ENCODE measurements at regions not wholly inside any gene's neighbourhood (a gene's known extent, or its start where the extent isn't known, plus 50 kb on each side); places are given as distances from the start of the nearest gene placed in this dataset.

GRCh38 chr6:156419594-156419993 is 357.6 kb upstream of the ARID1B start:
- no peak overlapping the region for H3K9ac ChIP-seq (ENCODE audit: low read length)
- H3K27ac ChIP-seq (ENCODE audit: low read length), result no peak overlapping the region
- H3K4me1 ChIP-seq (ENCODE audit: control insufficient read depth, low read depth, low read length), result no peaks in the 10 kb centered on the region
- no peaks in the 10 kb centered on the region for H3K36me3 ChIP-seq (ENCODE audit: control insufficient read depth, low read depth, low read length)
- H3K9me3 ChIP-seq (ENCODE audit: control insufficient read depth, low read depth, low read length), result no peaks in the 10 kb centered on the region
- H3K4me3 ChIP-seq (ENCODE audit: low read length), result no peak overlapping the region
- H3K27me3 ChIP-seq (ENCODE audit: control insufficient read depth, insufficient read depth, low read length), result no peaks in the 10 kb centered on the region

- Histone ChIP-seq H3K36me3 (ENCODE audit: control insufficient read depth, low read depth, low read length) (no peaks in the 10 kb centered on the region), H3K9ac (ENCODE audit: low read length) (no peak overlapping the region), H3K9me3 (ENCODE audit: control insufficient read depth, low read depth, low read length) (no peaks in the 10 kb centered on the region), H3K4me1 (ENCODE audit: control insufficient read depth, low read depth, low read length) (no peaks in the 10 kb centered on the region), H3K4me3 (ENCODE audit: low read length) (no peak overlapping the region), H3K27ac (ENCODE audit: low read length) (no peak overlapping the region), H3K27me3 (ENCODE audit: control insufficient read depth, insufficient read depth, low read length) (no peaks in the 10 kb centered on the region)
Measured at GRCh38 chr6:156418253-156418652, 358.9 kb upstream of the ARID1B start.

- Histone ChIP-seq H3K27me3 (ENCODE audit: control insufficient read depth, insufficient read depth, low read length) (no peaks in the 10 kb centered on the region), H3K9me3 (ENCODE audit: control insufficient read depth, low read depth, low read length) (no peaks in the 10 kb centered on the region), H3K4me3 (ENCODE audit: low read length) (no peak overlapping the region), H3K4me1 (ENCODE audit: control insufficient read depth, low read depth, low read length) (no peaks in the 10 kb centered on the region), H3K27ac (ENCODE audit: low read length) (no peak overlapping the region), H3K36me3 (ENCODE audit: control insufficient read depth, low read depth, low read length) (no peaks in the 10 kb centered on the region), H3K9ac (ENCODE audit: low read length) (no peak overlapping the region)
Measured at GRCh38 chr6:156416391-156416790, 360.8 kb upstream of the ARID1B start.

GRCh38 chr6:156413154-156413553 is 364.0 kb upstream of the ARID1B start:
- H3K9ac ChIP-seq (ENCODE audit: low read length), result no peak overlapping the region
- no peaks in the 10 kb centered on the region for H3K9me3 ChIP-seq (ENCODE audit: control insufficient read depth, low read depth, low read length)
- H3K36me3 ChIP-seq (ENCODE audit: control insufficient read depth, low read depth, low read length), result no peaks in the 10 kb centered on the region
- no peak overlapping the region for H3K27ac ChIP-seq (ENCODE audit: low read length)
- H3K27me3 ChIP-seq (ENCODE audit: control insufficient read depth, insufficient read depth, low read length), result no peaks in the 10 kb centered on the region
- no peaks in the 10 kb centered on the region for H3K4me1 ChIP-seq (ENCODE audit: control insufficient read depth, low read depth, low read length)
- H3K4me3 ChIP-seq (ENCODE audit: low read length), result no peak overlapping the region

GRCh38 chr6:156410649-156411048 is 366.5 kb upstream of the ARID1B start:
- Histone ChIP-seq H3K27me3 (ENCODE audit: control insufficient read depth, insufficient read depth, low read length) (no peaks in the 10 kb centered on the region), H3K4me3 (ENCODE audit: low read length) (no peak overlapping the region), H3K4me1 (ENCODE audit: control insufficient read depth, low read depth, low read length) (peaks cover 6% of the 10 kb centered on the region), H3K27ac (ENCODE audit: low read length) (no peak overlapping the region), H3K36me3 (ENCODE audit: control insufficient read depth, low read depth, low read length) (no peaks in the 10 kb centered on the region), H3K9ac (ENCODE audit: low read length) (no peak overlapping the region), H3K9me3 (ENCODE audit: control insufficient read depth, low read depth, low read length) (no peaks in the 10 kb centered on the region)

GRCh38 chr6:156408655-156409054 is 368.5 kb upstream of the ARID1B start:
- no peaks in the 10 kb centered on the region for H3K9me3 ChIP-seq (ENCODE audit: control insufficient read depth, low read depth, low read length)
- H3K27me3 ChIP-seq (ENCODE audit: control insufficient read depth, insufficient read depth, low read length), result no peaks in the 10 kb centered on the region
- no peak overlapping the region for H3K4me3 ChIP-seq (ENCODE audit: low read length)
- no peak overlapping the region for H3K9ac ChIP-seq (ENCODE audit: low read length)
- H3K36me3 ChIP-seq (ENCODE audit: control insufficient read depth, low read depth, low read length), result no peaks in the 10 kb centered on the region
- no peak overlapping the region for H3K27ac ChIP-seq (ENCODE audit: low read length)
- peaks cover 6% of the 10 kb centered on the region for H3K4me1 ChIP-seq (ENCODE audit: control insufficient read depth, low read depth, low read length)

DNA sequence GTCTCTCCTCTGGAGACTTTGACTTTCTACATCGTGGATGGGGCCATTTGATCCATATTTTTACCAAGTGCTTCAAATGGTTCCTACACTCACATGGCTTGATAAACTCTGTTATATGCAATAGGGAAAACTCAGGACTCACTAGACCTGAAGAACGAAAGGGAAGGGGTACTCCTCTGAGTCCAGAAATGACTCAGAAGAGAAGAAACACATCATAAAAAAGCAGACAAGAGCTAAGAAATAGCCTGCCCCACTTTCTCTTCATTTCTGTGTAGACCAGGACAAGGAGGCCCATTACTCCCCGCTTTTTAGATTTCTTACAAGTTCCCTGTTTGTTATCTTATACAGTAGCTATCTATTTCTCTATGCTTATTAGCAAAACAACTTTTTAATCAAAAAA is 369.8 kb upstream of the ARID1B start:
- Histone ChIP-seq H3K9ac (ENCODE audit: low read length) (no peak overlapping the region), H3K36me3 (ENCODE audit: control insufficient read depth, low read depth, low read length) (no peaks in the 10 kb centered on the region), H3K4me1 (ENCODE audit: control insufficient read depth, low read depth, low read length) (peaks cover 6% of the 10 kb centered on the region)

DNA sequence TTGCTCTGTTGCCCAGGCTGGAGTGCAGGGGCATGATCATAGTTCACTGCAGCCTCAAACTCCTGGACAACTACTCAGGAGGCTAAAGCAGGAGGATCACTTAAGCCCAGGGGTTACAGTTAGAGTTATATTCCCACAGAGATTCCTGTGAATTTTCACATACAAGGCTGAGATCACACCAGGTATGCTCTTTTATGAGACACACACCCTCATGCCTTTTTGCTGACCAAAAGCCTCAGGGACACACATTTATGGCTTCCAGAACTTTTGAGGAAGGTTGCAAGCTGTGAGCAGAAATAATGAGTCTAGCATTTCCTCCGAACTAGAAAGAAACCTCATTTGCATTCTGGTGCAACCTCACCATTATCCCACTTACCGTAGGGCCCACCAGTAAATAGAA is 370.5 kb upstream of the ARID1B start:
- H3K4me3 ChIP-seq (ENCODE audit: low read length), result no peak overlapping the region
- no peak overlapping the region for H3K9ac ChIP-seq (ENCODE audit: low read length)
- no peaks in the 10 kb centered on the region for H3K27me3 ChIP-seq (ENCODE audit: control insufficient read depth, insufficient read depth, low read length)
- H3K4me1 ChIP-seq (ENCODE audit: control insufficient read depth, low read depth, low read length), result peaks cover 6% of the 10 kb centered on the region
- H3K36me3 ChIP-seq (ENCODE audit: control insufficient read depth, low read depth, low read length), result no peaks in the 10 kb centered on the region
- no peak overlapping the region for H3K27ac ChIP-seq (ENCODE audit: low read length)
- no peaks in the 10 kb centered on the region for H3K9me3 ChIP-seq (ENCODE audit: control insufficient read depth, low read depth, low read length)

More for the DNA sequence above, 369.8 kb upstream of the ARID1B start:
- H3K9me3 ChIP-seq (ENCODE audit: control insufficient read depth, low read depth, low read length), result no peaks in the 10 kb centered on the region
- H3K27me3 ChIP-seq (ENCODE audit: control insufficient read depth, insufficient read depth, low read length), result no peaks in the 10 kb centered on the region
- no peak overlapping the region for H3K4me3 ChIP-seq (ENCODE audit: low read length)
- no peak overlapping the region for H3K27ac ChIP-seq (ENCODE audit: low read length)

- Histone ChIP-seq H3K9me3 (ENCODE audit: control insufficient read depth, low read depth, low read length) (no peaks in the 10 kb centered on the region), H3K4me1 (ENCODE audit: control insufficient read depth, low read depth, low read length) (peaks cover 6% of the 10 kb centered on the region), H3K4me3 (ENCODE audit: low read length) (no peak overlapping the region), H3K9ac (ENCODE audit: low read length) (no peak overlapping the region), H3K27me3 (ENCODE audit: control insufficient read depth, insufficient read depth, low read length) (no peaks in the 10 kb centered on the region), H3K27ac (ENCODE audit: low read length) (no peak overlapping the region), H3K36me3 (ENCODE audit: control insufficient read depth, low read depth, low read length) (no peaks in the 10 kb centered on the region)
Measured at GRCh38 chr6:156406099-156406498, 371.1 kb upstream of the ARID1B start.

- Histone ChIP-seq H3K27ac (ENCODE audit: low read length) (no peak overlapping the region), H3K9ac (ENCODE audit: low read length) (no peak overlapping the region)
Measured at GRCh38 chr6:156402628-156403027, 374.6 kb upstream of the ARID1B start.

DNA sequence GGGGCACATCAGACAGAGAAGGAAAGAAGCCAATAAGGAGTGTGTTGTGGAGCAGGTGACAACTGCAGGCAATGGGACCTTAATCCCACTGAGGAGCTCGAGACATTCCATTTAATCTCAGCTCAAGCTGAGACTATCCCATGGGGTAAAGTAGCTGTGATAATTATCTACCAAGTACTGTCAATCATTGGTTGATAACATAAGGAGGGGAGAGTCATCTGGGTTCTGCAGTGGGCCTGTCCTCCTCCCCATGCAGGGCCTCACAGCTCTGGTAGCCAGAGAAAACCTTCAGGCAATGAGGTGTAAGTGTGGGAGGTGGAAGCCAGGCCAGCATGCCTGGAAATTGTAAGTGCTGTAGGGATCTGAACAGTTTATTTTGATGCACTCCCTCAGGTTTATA is 375.0 kb upstream of the ARID1B start:
- Histone ChIP-seq H3K36me3 (ENCODE audit: control insufficient read depth, low read depth, low read length) (no peaks in the 10 kb centered on the region), H3K9ac (ENCODE audit: low read length) (no peak overlapping the region), H3K4me3 (ENCODE audit: low read length) (no peak overlapping the region), H3K27ac (ENCODE audit: low read length) (no peak overlapping the region), H3K4me1 (ENCODE audit: control insufficient read depth, low read depth, low read length) (peaks cover 6% of the 10 kb centered on the region), H3K27me3 (ENCODE audit: control insufficient read depth, insufficient read depth, low read length) (peaks cover 6% of the 10 kb centered on the region), H3K9me3 (ENCODE audit: control insufficient read depth, low read depth, low read length) (no peaks in the 10 kb centered on the region)

More at GRCh38 chr6:156402628-156403027, 374.6 kb upstream of the ARID1B start:
- peaks cover 6% of the 10 kb centered on the region for H3K4me1 ChIP-seq (ENCODE audit: control insufficient read depth, low read depth, low read length)
- H3K27me3 ChIP-seq (ENCODE audit: control insufficient read depth, insufficient read depth, low read length), result peaks cover 2% of the 10 kb centered on the region
- H3K9me3 ChIP-seq (ENCODE audit: control insufficient read depth, low read depth, low read length), result no peaks in the 10 kb centered on the region
- no peak overlapping the region for H3K4me3 ChIP-seq (ENCODE audit: low read length)
- no peaks in the 10 kb centered on the region for H3K36me3 ChIP-seq (ENCODE audit: control insufficient read depth, low read depth, low read length)

DNA sequence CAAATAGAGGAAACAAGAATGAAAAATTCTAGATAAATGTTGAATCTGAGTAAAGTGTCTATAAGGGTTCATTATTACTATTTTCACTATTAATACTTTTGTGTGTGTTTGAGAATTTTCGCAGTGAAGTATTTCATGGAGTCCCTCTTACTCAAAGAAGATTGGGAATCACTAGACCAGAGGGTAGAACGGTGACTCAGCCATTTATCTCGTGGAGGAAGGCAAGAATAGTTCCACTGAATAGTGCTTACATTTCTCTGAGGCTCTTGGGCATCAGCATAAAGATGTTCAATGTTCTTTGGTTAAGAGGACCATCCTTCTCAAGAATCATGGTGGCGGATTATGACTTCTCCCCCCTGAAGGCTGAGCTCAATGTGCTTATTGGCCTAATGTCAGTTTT is 376.7 kb upstream of the ARID1B start:
- Histone ChIP-seq H3K9me3 (ENCODE audit: control insufficient read depth, low read depth, low read length) (no peaks in the 10 kb centered on the region), H3K27ac (ENCODE audit: low read length) (no peak overlapping the region), H3K4me1 (ENCODE audit: control insufficient read depth, low read depth, low read length) (peaks cover 7% of the 10 kb centered on the region), H3K36me3 (ENCODE audit: control insufficient read depth, low read depth, low read length) (no peaks in the 10 kb centered on the region), H3K27me3 (ENCODE audit: control insufficient read depth, insufficient read depth, low read length) (peaks cover 7% of the 10 kb centered on the region), H3K4me3 (ENCODE audit: low read length) (no peak overlapping the region), H3K9ac (ENCODE audit: low read length) (no peak overlapping the region)

All from iPS-18a (cell line).